GM04504 (cell line): ENCODE measurements at regions not wholly inside any gene's neighbourhood (a gene's known extent, or its start where the extent isn't known, plus 50 kb on each side); places are given as distances from the start of the nearest gene placed in this dataset.

ENCODE experiments used
- DNase-seq: peaks from one replicate; pipeline ENCODE4 v3.0.0-alpha.2; 2012; ENCODE audit warnings: low read depth

DNA sequence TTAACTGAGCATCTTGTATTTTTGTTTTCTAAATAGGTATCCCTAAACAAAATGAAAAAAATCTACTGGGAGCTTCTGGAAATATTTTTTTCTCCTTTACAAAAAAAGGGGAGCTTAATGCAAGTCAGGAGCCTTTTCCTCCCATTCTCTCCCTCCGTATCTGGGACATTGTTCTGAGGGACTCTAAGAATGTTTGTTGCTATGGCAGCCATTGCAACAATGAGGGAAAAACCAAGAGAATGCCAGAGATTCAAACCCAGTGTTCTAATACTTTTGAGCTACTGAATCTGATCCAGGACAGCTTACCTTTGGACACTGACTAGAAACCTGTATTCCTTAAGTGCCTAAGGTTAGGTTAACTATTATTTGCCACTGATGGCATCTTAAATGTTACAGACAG is 485.7 kb upstream of the HS3ST1 start:
- DNase-seq = no peak

- no peak for DNase-seq
Observed at GRCh38 chr4:11912886-11913285, 484.2 kb upstream of the HS3ST1 start.

GRCh38 chr4:11910812-11911211 is 482.1 kb upstream of the HS3ST1 start:
- DNase-seq = no peak

DNA sequence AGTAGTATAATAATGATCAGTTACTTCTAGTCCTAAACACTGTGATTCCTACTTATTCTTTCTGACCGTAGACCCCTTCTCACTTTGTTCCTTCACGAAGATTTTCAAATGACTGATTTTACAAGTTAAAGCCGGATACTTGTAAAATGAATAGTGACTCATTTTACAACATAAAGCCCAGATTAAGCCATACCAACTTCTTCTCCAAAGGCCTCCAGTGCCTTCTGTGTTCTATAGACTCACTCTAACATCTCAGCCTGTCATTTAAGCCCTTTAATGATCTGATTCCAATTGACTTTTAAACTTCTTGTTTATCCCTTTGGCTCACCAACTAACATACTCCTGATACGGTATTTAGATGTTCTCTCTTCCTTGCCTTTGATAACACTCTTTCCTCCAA is 480.0 kb upstream of the HS3ST1 start:
- no peak for DNase-seq

DNA sequence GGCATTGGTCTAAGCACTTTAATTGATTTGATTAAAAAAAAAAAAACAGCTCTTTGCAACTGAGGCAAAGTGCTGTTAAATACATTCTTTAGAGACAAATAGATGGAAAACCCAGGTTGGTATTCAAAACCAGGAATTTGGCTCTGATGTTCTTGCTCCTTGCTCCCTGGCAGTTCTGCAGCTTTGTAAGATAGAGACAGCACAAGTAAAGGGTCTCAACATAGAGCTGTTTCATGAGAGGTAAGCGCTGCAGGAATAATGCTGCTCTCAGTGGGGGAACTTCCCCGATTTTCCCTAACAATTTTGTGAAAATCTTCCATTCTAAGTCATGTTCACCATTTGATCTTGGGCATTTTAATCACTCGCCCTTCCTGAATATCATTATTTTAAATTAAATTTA is 479.5 kb upstream of the HS3ST1 start:
- DNase-seq = no peak

GRCh38 chr4:11904846-11905739 is 476.4 kb upstream of the HS3ST1 start:
- DNase-seq = no peak

DNA sequence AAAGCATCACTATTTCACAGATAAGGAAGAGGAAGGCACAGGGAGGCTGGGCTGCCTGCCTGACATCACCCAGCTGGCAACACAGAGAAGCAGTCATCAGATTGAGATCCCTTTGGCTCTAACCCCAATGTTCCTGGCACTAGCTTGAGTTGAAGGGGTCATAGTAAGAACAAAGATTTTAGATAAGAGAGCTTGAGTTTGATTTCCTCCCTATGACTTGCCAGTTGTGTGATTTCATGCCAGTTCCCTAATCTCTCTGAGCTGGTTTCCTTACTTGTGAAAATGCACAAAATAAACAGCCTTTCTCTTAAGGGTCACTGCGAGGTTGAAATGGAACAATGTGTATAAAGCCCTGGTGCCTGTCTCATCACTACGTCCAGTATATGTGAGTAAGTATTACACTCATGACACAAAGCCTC is 475.4 kb upstream of the HS3ST1 start:
- DNase-seq = no peak

DNA sequence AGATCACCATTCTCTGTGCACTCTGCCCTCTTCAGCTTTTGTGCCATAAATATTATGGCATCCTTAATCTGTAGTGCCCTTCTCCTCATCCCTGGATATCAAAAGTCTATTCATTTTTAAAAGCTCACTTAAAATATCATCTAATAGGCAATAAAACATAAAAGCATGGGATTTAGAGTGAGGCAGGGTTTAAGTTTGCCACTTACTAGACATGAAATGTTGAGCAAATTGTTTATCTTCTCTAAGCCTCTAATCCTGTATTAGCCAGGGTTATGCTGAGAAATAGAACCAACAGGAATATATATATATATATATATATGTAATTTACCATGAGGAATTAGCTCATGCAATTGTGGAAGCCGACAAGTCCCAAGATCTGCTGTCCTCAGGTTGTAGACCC is 472.4 kb upstream of the HS3ST1 start:
- no peak for DNase-seq

DNA sequence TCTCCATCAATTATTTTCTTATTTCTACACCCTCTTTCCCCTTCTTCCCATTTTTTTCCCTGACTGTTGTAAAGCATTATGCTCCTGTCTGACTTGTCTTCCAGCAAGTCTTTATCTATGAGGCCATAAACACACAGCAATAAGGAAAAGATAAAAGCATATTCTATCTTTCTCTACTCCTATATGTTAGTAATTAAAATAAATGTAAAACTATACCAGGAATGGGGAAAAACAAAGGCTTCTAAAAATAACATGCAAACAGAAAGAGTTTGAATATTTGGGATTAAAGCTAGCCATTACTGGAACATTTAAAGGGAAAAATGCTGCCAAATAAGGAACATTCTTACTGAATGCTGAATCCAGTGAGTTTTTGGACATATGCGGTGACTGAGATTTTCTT is 471.7 kb upstream of the HS3ST1 start:
- DNase-seq = no peak

GRCh38 chr4:11898796-11899195 is 470.1 kb upstream of the HS3ST1 start:
- DNase-seq = no peak

GRCh38 chr4:11895766-11896165 is 467.1 kb upstream of the HS3ST1 start:
- DNase-seq = no peak

DNA sequence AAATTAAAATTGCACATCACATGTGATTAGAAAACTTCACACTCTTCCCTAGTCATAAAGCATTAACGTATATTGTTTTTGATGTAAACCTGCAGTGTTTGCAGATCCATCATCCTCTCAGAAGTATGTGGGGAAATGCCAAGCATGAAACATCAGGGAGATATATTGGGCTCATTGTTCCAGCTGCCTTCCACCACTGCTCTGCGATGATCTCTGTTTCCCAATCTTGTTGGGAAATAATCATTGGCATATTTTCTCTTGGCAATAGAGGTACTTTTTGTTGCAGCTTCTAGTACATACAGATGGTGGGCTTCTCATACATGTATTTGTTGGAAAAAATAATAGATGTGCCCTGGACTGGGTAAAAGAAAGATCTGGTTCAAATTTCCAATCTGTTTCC is 466.3 kb upstream of the HS3ST1 start:
- DNase-seq = no peak

DNA sequence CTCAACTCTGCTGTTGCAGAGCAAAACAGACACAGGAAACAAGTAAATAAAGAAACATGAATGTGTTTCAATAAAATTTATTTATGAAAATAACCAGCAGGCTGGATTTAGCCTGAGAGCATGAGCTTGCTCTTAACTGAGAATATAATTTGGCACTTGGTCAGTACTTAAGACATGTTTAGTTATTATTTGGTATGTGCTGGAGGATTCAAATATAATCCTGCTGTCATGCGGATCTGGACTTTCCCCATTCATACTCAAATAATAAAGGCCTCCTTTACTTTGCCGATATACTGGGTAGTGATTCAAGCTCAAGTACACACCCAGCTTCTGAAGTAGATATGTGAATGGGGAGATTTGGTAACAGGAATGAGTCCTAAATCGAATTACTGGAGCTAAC is 465.5 kb upstream of the HS3ST1 start:
- no peak for DNase-seq

GRCh38 chr4:11889099-11889498 is 460.4 kb upstream of the HS3ST1 start:
- DNase-seq = no peak

DNA sequence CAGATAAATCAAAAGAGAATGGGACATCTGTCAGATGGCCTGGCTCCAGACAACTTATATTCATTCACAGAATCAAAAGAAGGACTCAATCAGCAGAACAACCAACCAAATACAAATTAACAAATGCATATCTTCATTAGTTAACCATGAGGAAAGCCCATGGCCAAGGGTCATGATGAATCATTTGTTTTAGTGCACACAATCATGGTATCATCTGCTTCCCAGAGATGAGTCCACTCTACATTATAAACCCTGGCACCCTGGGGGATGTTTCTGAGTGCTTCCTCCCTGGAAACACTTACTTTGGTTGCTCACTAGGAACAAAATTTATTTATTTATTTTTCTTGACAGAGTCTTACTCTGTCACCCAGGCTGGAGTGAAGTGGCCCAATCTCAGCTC is 453.3 kb upstream of the HS3ST1 start:
- no peak for DNase-seq

DNA sequence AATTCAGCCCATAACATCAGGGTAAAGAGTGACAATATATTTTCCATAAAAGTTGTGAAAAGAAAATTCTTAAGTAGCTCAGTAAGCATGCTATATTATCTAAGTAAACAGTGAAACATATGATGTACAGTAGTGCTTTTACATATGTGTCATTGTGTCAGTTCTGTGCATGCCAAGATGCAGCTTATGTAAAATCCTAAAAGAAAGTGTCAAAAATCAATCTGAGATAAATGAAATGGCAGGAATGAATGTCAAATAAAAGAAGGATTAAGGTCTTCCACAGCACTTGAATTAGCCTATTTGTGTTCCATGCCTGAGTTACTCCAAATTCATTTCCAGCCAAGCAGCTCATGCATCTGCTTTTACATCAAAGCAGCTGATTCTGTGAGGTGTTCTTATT is 452.7 kb upstream of the HS3ST1 start:
- DNase-seq = no peak

DNA sequence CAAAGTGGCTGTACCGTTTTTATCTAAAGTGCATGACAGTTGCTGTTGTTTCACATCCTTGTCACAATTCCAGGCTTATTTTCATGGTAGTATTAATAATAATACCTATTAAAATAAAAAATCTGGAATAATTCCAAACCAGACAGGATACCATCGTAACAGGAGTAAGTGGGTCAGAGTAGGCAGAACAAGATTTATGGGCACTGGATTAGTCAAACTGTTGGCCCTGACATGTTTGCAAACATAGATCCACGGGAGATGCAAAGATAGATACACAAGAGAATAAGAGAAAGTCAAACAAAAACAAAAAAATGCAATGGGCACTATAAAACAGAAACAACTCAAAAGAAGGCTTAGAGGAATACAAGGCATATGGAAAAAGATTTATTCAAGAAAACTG is 449.5 kb upstream of the HS3ST1 start:
- DNase-seq = no peak

- DNase-seq = no peak
Observed at GRCh38 chr4:11876104-11876503, 447.4 kb upstream of the HS3ST1 start.

DNA sequence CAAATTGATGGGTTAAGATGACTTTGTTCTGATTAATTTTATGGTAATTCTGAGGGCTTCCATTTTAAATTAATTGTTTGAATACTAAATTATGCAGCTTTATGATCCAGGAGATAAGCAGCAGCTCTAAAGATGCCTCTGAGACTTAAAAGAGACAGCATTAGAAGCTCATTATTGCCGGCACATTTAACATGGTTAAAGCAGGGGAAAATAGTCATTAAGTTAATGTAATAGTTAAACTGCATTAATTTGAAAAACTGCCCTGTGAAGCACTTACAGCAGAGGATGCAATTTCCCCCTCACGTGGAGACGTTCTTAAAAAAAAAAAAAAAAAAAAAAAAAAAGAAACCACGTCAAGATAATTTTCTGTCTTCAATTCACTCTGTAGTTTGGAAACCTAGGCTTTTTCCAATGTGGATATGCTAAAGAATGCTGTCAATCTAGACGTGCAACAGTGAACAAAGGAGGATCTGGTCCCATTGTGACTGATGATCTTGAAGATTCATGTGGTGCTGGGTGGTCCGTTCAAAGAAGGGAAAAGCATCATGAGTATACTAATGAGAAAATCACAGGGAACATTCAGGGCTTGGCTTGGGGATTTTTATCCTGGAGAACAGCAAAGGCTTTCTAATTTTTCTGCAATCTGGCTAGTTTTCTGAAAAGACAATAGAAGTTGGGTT is 440.6 kb upstream of the HS3ST1 start:
- DNase-seq = no peak

DNA sequence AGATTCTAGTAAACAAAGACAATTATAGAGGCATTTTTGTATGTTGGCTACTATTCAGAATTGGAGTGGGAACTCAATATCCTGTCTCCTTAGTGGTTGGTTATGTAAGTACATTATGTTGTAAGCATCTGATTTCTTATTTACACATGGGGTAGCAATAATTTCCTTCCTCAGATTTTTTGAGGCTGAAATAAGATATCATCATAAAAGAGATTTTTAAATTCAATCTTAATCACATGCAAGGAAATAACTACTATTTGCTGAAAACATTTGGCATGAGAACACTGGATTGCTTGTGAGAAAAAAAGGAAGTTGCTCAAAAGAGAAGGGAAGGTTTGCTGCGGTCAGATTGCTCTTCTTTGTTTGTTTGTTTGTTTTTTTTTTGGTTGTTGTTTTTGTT is 437.7 kb upstream of the HS3ST1 start:
- DNase-seq = no peak

GRCh38 chr4:11860996-11861395 is 432.3 kb upstream of the HS3ST1 start:
- no peak for DNase-seq

DNA sequence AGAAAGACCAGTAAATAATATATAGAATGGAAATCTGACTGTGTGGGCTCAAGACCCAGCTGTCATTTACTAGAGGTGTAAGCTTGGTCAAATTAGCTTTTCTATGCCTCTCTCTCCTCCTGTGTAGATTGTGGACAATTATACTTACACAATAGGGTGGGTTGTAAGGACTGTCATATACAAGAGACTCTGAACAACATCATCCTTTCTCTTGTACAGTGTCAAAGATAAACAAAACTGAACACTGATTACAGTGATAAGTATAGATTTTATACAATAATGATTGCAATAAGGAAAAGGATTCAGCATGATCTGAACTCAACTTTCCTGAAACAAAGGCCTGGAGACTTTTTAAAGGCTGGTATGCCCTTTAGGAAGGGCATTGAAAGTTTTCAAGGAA is 429.2 kb upstream of the HS3ST1 start:
- no peak for DNase-seq

- DNase-seq = no peak
Observed at GRCh38 chr4:11847167-11847566, 418.5 kb upstream of the HS3ST1 start.

- no peak for DNase-seq
Observed at GRCh38 chr4:11843927-11844326, 415.2 kb upstream of the HS3ST1 start.
